Prostate gland (tissue), 2 donors: ENCODE measurements at regions not wholly inside any gene's neighbourhood (a gene's known extent, or its start where the extent isn't known, plus 50 kb on each side); places are given as distances from the start of the nearest gene placed in this dataset.

Experiments used
- POLR2A ChIP-seq: fragments of 450-650 bp; IDR thresholded peaks from one replicate; pipeline ENCODE4 v1.6.1; 2016; ENCODE audit warnings: antibody characterized with exemption, mild to moderate bottlenecking
- POLR2AphosphoS5 ChIP-seq: sonication (generic); formaldehyde crosslinking; IDR thresholded peaks from one replicate; pipeline ENCODE4 v1.6.1; 2017; ENCODE audit warnings: antibody characterized with exemption
- TF ChIP-seq, protein P1 (sequence below), 4 experiments: fragments of 200-600 bp in 2 of 4; fragments of 450-650 bp in 2 of 4; sonication (generic) in 2 of 4; IDR thresholded peaks; 1 replicate in 3 of 4; 2 replicates in 1 of 4; pipeline ENCODE4 v1.5.1; 2016 to 2019; ENCODE audit warnings: antibody characterized with exemption in 4 of 4, mild to moderate bottlenecking in 2 of 4, moderate library complexity in 2 of 4

DNA sequence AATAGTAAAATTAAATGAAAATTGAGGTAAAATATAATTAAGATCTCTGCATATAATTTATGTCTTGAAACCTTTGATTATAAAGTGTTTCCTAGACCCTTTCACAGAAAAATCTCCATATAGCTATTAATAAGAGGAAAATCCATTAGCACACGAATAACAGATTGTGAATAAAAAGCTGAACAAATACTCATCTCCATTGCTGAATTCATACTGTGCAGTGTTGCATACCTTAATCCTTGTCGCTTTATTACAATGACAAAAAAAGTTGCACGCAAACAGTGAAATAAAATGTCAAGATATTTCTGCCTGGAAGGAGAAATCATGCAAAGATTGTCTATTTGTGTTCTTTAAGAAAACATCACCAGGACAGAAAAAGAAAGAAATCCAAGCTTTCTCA is 499.1 kb upstream of the TMPRSS15 start:
- TF ChIP-seq, protein P1, sequence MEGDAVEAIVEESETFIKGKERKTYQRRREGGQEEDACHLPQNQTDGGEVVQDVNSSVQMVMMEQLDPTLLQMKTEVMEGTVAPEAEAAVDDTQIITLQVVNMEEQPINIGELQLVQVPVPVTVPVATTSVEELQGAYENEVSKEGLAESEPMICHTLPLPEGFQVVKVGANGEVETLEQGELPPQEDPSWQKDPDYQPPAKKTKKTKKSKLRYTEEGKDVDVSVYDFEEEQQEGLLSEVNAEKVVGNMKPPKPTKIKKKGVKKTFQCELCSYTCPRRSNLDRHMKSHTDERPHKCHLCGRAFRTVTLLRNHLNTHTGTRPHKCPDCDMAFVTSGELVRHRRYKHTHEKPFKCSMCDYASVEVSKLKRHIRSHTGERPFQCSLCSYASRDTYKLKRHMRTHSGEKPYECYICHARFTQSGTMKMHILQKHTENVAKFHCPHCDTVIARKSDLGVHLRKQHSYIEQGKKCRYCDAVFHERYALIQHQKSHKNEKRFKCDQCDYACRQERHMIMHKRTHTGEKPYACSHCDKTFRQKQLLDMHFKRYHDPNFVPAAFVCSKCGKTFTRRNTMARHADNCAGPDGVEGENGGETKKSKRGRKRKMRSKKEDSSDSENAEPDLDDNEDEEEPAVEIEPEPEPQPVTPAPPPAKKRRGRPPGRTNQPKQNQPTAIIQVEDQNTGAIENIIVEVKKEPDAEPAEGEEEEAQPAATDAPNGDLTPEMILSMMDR (IDR thresholded peaks at IDR 0.05) = no peak
- TF ChIP-seq POLR2A (no peak), POLR2AphosphoS5 (no peak)
